Heart left ventricle (tissue), 16 donors: ENCODE measurements at regions not wholly inside any gene's neighbourhood (a gene's known extent, or its start where the extent isn't known, plus 50 kb on each side); places are given as distances from the start of the nearest gene placed in this dataset.
A peak's percentile ranks its signal among the peaks of the same experiment; 100 is the strongest.

Experiments
- ATAC-seq, 4 donors: fragments of 200-7000 bp; cut with Tn5 transposase; one replicate each; pipeline ENCODE4 v1.9.1; 2020 to 2022; ENCODE audit warnings: moderate library complexity in 4 of 4, mild to moderate bottlenecking in 3 of 4, moderate number of reproducible peaks in 1 of 4
- DNase-seq, 5 donors: peaks; one replicate each; pipeline ENCODE4 v3.0.0-alpha.2; 2020
- H3K27ac ChIP-seq, 12 donors: fragments of 200-600 bp; sonication (generic) in 4 of 12; one replicate each; pipeline versions ENCODE4 v1.5.0 to v1.8.0; 2016 to 2022; ENCODE audit warnings: mild to moderate bottlenecking in 2 of 12
- H3K27me3 ChIP-seq, 9 donors: fragments of 200-600 bp; sonication (generic) in 2 of 9; one replicate each; pipeline versions ENCODE4 v1.5.1 to v1.8.0; 2016 to 2022; ENCODE audit warnings: mild to moderate bottlenecking in 3 of 9
- H3K36me3 ChIP-seq, 9 donors: fragments of 200-600 bp; sonication (generic) in 2 of 9; one replicate each; pipeline versions ENCODE4 v1.5.0 to v1.8.0; 2018 to 2022; ENCODE audit warnings: mild to moderate bottlenecking in 2 of 9
- H3K4me1 ChIP-seq, 12 donors: fragments of 200-600 bp; sonication (generic) in 4 of 12; one replicate each; pipeline versions ENCODE4 v1.5.0 to v1.8.0; 2016 to 2022; ENCODE audit warnings: mild to moderate bottlenecking in 3 of 12
- H3K4me3 ChIP-seq, 12 donors: fragments of 200-600 bp; sonication (generic) in 4 of 12; one replicate each; pipeline versions ENCODE4 v1.5.0 to v1.8.0; 2017 to 2022; ENCODE audit warnings: mild to moderate bottlenecking in 9 of 12, moderate library complexity in 4 of 12
- H3K9me3 ChIP-seq, 12 donors: fragments of 200-600 bp; sonication (generic) in 4 of 12; one replicate each; pipeline versions ENCODE4 v1.5.0 to v1.8.0; 2016 to 2022; ENCODE audit warnings: mild to moderate bottlenecking in 1 of 12
- POLR2A ChIP-seq, 2 donors: fragments of 450-650 bp; IDR thresholded peaks; one replicate each; pipeline ENCODE4 v1.6.1; 2017; ENCODE audit warnings: antibody characterized with exemption in 2 of 2, mild to moderate bottlenecking in 2 of 2, moderate library complexity in 2 of 2
- WGBS, 4 donors: extraction: QIAGEN DNeasy Blood & Tissue Kit in 2 of 4; methylation state at CpG; one replicate each; pipeline versions ENCODE4 v1.1.5 to v1.1.7; 2013 to 2018; 5-methylcytosine and 5-hydroxymethylcytosine counted together
- intact Hi-C, 10 donors: fragments of 100-400 bp; cut with DNase I; formaldehyde crosslinking; loops; one replicate each; pipeline versions ENCODE4 v1.11.1 to v1.14.2; 2022
- TF ChIP-seq, protein P1 (sequence below), 12 donors: fragments of 200-600 bp; sonication (generic) in 4 of 12; IDR thresholded peaks; one replicate each; pipeline versions ENCODE4 v1.5.0 to v1.8.0; 2018 to 2022; ENCODE audit warnings: antibody characterized with exemption in 12 of 12, mild to moderate bottlenecking in 5 of 12
- donor health status: ischemic (EF 13 %, LVEDD 7.1; RV severe dilation, severe dysfunction).
- donor health status: healthy with polysubstance abuse.
- donor health status: DM: no; HTN: yes; CAD: no.
- donor health status: DM: no; HTN: no; CAD: no.
- donor health status: ischemic (EF 25% LVEDD 6.9; RV normal size, moderate dysfunction).
- donor health status: ischemic (EF 25% LVEDD 5.7; RV mildly dilated, moderate dysfunction).
- donor health status: healthy.
- donor health status: DM: yes; HTN: yes; CAD: no.
- donor health status: ischemic (EF 35%, LVEDD 5.7; RV mildly dilated, moderate dysfunction).
- donor health status: nonischemic (EF 11% LVEDD 7.7; RV severe dilation, severe dysfunction).
- donor health status: DM: yes; HTN: yes; CAD: no.
- donor health status: PGD.
- donor health status: ischemic (EF 29% LVEDD 5.4; RV normal size, mild dysfunction).
- donor health status: nonischemic (EF 23%, LVEDD 6.1; RV moderate dilation, normal function).

DNA sequence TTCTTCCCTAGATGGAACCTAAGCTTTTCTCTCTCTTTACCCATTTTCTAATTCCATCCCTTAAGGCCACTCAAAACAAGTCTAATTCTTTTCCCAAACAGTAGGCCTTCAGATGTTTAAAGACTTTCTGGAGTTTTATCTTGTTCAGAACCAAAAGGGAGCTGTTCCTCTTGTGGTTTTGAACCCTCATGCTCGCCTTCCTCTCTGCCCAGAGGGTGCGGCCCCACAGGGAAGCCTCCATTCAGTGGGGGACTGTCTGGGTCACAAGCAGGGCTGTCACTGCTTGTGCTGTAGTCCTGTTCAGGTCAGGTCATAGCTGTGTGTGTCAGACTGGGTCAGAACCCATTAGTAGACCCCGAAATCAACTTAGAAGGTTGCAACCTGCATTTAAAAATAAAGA, 56.5 kb downstream of the TET3 start:
- ATAC-seq (no peak), DNase-seq (no peak)
- WGBS, 4 donors: 85 to 96% (median 91%) methylated on average over 3 of the region's 3 CpGs
- no peak overlapping the region for H3K4me3 ChIP-seq
- H3K4me1 ChIP-seq: peaks cover 0 to 59% (median 5%) of the 10 kb centered on the region in 12 donors
- intact Hi-C loops: no loop called here
- H3K27ac ChIP-seq: peak overlapping the region in 1 of 12 donors; percentile 46
- H3K27me3 ChIP-seq: no peaks in the 10 kb centered on the region
- H3K36me3 ChIP-seq: peaks cover 0 to 2% (median 0%) of the 10 kb centered on the region in 9 donors
- TF ChIP-seq, protein P1, sequence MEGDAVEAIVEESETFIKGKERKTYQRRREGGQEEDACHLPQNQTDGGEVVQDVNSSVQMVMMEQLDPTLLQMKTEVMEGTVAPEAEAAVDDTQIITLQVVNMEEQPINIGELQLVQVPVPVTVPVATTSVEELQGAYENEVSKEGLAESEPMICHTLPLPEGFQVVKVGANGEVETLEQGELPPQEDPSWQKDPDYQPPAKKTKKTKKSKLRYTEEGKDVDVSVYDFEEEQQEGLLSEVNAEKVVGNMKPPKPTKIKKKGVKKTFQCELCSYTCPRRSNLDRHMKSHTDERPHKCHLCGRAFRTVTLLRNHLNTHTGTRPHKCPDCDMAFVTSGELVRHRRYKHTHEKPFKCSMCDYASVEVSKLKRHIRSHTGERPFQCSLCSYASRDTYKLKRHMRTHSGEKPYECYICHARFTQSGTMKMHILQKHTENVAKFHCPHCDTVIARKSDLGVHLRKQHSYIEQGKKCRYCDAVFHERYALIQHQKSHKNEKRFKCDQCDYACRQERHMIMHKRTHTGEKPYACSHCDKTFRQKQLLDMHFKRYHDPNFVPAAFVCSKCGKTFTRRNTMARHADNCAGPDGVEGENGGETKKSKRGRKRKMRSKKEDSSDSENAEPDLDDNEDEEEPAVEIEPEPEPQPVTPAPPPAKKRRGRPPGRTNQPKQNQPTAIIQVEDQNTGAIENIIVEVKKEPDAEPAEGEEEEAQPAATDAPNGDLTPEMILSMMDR (IDR thresholded peaks at IDR 0.05): no peak
- no peaks in the 10 kb centered on the region for H3K9me3 ChIP-seq

GRCh38 chr2:74041726-74042125, 57.0 kb downstream of the TET3 start:
- intact Hi-C loops: no loop called here
- peaks cover 0 to 8% (median 0%) of the 10 kb centered on the region in 9 donors for H3K36me3 ChIP-seq
- DNase-seq (no peak), ATAC-seq (no peak)
- H3K27ac ChIP-seq: no peak overlapping the region
- peaks cover 0 to 54% (median 5%) of the 10 kb centered on the region in 12 donors for H3K4me1 ChIP-seq
- H3K27me3 ChIP-seq: no peaks in the 10 kb centered on the region
- H3K9me3 ChIP-seq: no peaks in the 10 kb centered on the region
- H3K4me3 ChIP-seq: no peak overlapping the region
- WGBS, 4 donors: 95 to 100% (median 100%) methylated on average over 1 of the region's 1 CpG
- TF ChIP-seq, protein P1 (IDR thresholded peaks at IDR 0.05): no peak
- no peak for TF ChIP-seq POLR2A (IDR thresholded peaks at IDR 0.05)

- Histone ChIP-seq H3K27me3 (no peaks in the 10 kb centered on the region), H3K36me3 (peaks cover 0 to 16% (median 3%) of the 10 kb centered on the region in 9 donors), H3K27ac (no peak overlapping the region), H3K4me1 (peaks cover 0 to 45% (median 0%) of the 10 kb centered on the region in 12 donors), H3K9me3 (no peaks in the 10 kb centered on the region), H3K4me3 (no peak overlapping the region)
- WGBS, 4 donors: 93 to 99% (median 96%) methylated on average over 3 of the region's 3 CpGs
- intact Hi-C loops: no loop called here
- no peak for ATAC-seq
- TF ChIP-seq, protein P1 (IDR thresholded peaks at IDR 0.05): no peak
- TF ChIP-seq POLR2A (IDR thresholded peaks at IDR 0.05): no peak
- DNase-seq: no peak
Measured at GRCh38 chr2:74042606-74043005, 57.9 kb downstream of the TET3 start.

GRCh38 chr2:74043345-74044329, 58.9 kb downstream of the TET3 start:
- Histone ChIP-seq H3K27ac (no peak overlapping the region), H3K36me3 (peaks cover 0 to 17% (median 7%) of the 10 kb centered on the region in 9 donors), H3K4me3 (no peak overlapping the region), H3K9me3 (no peaks in the 10 kb centered on the region), H3K4me1 (peaks cover 0 to 35% (median 0%) of the 10 kb centered on the region in 12 donors), H3K27me3 (no peaks in the 10 kb centered on the region)
- no peak for ATAC-seq
- 89 to 92% (median 90%) methylated on average over 6 of the region's 6 CpGs for WGBS, 4 donors
- no peak for DNase-seq
- TF ChIP-seq POLR2A (IDR thresholded peaks at IDR 0.05): no peak
- TF ChIP-seq, protein P1 (IDR thresholded peaks at IDR 0.05): no peak
- intact Hi-C loops: no loop called here
